ENCODE measurements at regions not wholly inside any gene's neighbourhood (a gene's known extent, or its start where the extent isn't known, plus 50 kb on each side); places are given as distances from the start of the nearest gene placed in this dataset.

DNA sequence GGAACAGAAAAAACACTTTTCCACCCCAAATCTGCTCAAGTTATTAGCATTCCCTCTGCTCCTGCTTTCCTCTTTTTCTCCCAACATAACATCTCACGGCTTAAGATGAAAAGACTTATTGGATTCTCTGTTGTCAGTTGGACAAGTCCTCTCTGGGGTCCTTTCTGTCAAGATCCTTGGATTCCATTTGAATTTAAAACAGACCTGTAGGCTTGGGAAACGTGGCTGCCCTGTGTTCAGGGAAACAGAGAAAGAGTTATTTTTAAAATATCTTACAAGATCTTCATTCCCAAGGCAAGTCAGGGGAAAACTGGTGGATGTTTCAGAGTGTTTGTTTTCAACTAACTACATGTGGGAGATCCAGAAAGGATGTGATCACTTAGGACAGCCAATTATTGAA lies 322.9 kb downstream of the SAMD5 start:
- H3K9me3 ChIP-seq (ENCODE audit: control insufficient read depth, low read length), result no peaks in the 10 kb centered on the region
- Mint-ChIP-seq H3K36me3 (ENCODE audit: low read depth) (no peaks in the 10 kb centered on the region), H3K9me3 (no peaks in the 10 kb centered on the region), H3K4me1 (no peaks in the 10 kb centered on the region), H3K27me3 (ENCODE audit: insufficient read depth) (no peaks in the 10 kb centered on the region), H3K27ac (no peak overlapping the region), H3K4me3 (no peak overlapping the region)
- no peaks in the 10 kb centered on the region for H3K36me3 ChIP-seq (ENCODE audit: control insufficient read depth, insufficient read depth, low read length)
- H3K27ac ChIP-seq (ENCODE audit: low read depth, low read length), result no peak overlapping the region
- no peak for DNase-seq
- H3K9ac ChIP-seq (ENCODE audit: extremely low read depth, low read length, poor library complexity, severe bottlenecking), result no peak overlapping the region
- TF ChIP-seq, protein P1, sequence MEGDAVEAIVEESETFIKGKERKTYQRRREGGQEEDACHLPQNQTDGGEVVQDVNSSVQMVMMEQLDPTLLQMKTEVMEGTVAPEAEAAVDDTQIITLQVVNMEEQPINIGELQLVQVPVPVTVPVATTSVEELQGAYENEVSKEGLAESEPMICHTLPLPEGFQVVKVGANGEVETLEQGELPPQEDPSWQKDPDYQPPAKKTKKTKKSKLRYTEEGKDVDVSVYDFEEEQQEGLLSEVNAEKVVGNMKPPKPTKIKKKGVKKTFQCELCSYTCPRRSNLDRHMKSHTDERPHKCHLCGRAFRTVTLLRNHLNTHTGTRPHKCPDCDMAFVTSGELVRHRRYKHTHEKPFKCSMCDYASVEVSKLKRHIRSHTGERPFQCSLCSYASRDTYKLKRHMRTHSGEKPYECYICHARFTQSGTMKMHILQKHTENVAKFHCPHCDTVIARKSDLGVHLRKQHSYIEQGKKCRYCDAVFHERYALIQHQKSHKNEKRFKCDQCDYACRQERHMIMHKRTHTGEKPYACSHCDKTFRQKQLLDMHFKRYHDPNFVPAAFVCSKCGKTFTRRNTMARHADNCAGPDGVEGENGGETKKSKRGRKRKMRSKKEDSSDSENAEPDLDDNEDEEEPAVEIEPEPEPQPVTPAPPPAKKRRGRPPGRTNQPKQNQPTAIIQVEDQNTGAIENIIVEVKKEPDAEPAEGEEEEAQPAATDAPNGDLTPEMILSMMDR (conservative IDR thresholded peaks at IDR 0.05), result no peak
- H3K4me3 ChIP-seq (ENCODE audit: low read length), result no peak overlapping the region
- WGBS, 2 experiments (ENCODE audit: insufficient coverage in 1 of 2, insufficient read length in 1 of 2), result 60 to 70% methylated on average over 1 to 2 of the region's 2 CpGs
- no peaks in the 10 kb centered on the region for H3K4me1 ChIP-seq (ENCODE audit: control insufficient read depth, insufficient read depth, low read length)
- no peaks in the 10 kb centered on the region for H3K27me3 ChIP-seq (ENCODE audit: control insufficient read depth, insufficient read depth, low read length, poor library complexity, severe bottlenecking)

DNA sequence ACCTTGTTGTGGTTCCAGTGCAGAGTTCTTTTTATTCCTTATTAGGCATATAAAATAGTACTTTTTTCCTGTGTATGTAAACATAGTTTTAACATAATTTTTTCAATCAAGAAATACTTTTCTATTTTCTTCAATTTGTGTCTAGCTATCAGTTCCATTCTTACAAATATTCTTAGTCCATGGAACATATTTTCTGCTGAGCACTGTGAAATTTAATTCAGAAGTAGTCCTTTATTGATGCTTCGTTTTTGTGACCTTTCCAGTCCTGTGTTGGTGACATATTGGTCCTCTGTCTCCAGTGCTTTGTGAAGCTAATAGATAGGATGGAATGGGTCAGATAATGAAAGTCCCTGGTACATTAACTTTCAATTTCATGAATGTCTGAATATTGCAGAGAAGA lies 325.1 kb downstream of the SAMD5 start:
- no peak overlapping the region for H3K4me3 ChIP-seq (ENCODE audit: low read length)
- no peak overlapping the region for H3K27ac ChIP-seq (ENCODE audit: low read depth, low read length)
- H3K36me3 Mint-ChIP-seq (ENCODE audit: low read depth), result no peaks in the 10 kb centered on the region
- H3K36me3 ChIP-seq (ENCODE audit: control insufficient read depth, insufficient read depth, low read length), result no peaks in the 10 kb centered on the region
- H3K27me3 Mint-ChIP-seq (ENCODE audit: insufficient read depth), result no peaks in the 10 kb centered on the region
- no peak overlapping the region for H3K4me3 Mint-ChIP-seq
- H3K4me1 ChIP-seq (ENCODE audit: control insufficient read depth, insufficient read depth, low read length), result no peaks in the 10 kb centered on the region
- no peaks in the 10 kb centered on the region for H3K9me3 Mint-ChIP-seq
- no peaks in the 10 kb centered on the region for H3K27me3 ChIP-seq (ENCODE audit: control insufficient read depth, insufficient read depth, low read length, poor library complexity, severe bottlenecking)
- H3K9ac ChIP-seq (ENCODE audit: extremely low read depth, low read length, poor library complexity, severe bottlenecking), result no peak overlapping the region
- no peaks in the 10 kb centered on the region for H3K9me3 ChIP-seq (ENCODE audit: control insufficient read depth, low read length)
- TF ChIP-seq, protein P1 (conservative IDR thresholded peaks at IDR 0.05), result no peak
- H3K27ac Mint-ChIP-seq, result no peak overlapping the region
- no peak for DNase-seq
- WGBS, 2 experiments (ENCODE audit: insufficient coverage in 1 of 2, insufficient read length in 1 of 2), result 86 to 100% methylated on average over 1 of the region's 1 CpG
- H3K4me1 Mint-ChIP-seq, result no peaks in the 10 kb centered on the region

DNA sequence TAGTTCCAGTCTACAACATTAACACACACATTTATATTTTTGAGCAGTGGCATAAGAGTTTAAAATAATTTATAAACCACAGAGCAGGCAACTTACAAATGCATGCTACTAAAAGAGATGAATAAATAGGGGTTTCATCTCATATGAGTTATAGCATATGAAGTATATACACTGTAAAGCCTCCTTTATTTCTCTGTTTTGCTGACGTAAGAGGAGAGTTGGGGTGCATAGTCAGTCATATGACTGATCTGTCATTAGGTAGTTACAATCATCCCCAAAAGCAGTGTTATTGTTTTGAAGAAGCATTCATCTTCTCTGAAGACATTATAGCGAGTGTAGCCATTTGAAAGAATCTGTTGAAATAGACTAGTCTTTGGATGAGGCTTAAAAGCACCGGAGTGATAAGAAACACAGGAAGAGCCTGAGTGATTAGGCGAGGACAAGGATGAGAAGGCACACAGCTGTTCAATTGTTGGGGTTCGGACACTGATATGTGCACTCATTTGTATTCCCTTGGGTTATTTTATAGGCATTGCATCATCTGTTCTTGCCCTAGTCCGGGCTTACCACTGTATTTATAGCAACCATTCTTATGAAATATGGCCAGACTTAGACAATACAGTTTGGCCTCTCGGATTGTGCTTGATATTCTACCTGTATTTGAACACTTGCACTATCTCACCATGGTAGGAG lies 325.7 kb downstream of the SAMD5 start:
- H3K4me1 Mint-ChIP-seq, result no peaks in the 10 kb centered on the region
- Histone ChIP-seq H3K9ac (ENCODE audit: extremely low read depth, low read length, poor library complexity, severe bottlenecking) (no peak overlapping the region), H3K27ac (ENCODE audit: low read depth, low read length) (no peak overlapping the region), H3K27me3 (ENCODE audit: control insufficient read depth, insufficient read depth, low read length, poor library complexity, severe bottlenecking) (no peaks in the 10 kb centered on the region), H3K4me3 (ENCODE audit: low read length) (no peak overlapping the region), H3K4me1 (ENCODE audit: control insufficient read depth, insufficient read depth, low read length) (no peaks in the 10 kb centered on the region), H3K9me3 (ENCODE audit: control insufficient read depth, low read length) (no peaks in the 10 kb centered on the region), H3K36me3 (ENCODE audit: control insufficient read depth, insufficient read depth, low read length) (no peaks in the 10 kb centered on the region)
- 92 to 99% methylated on average over 5 to 7 of the region's 7 CpGs for WGBS, 2 experiments (ENCODE audit: insufficient coverage in 1 of 2, insufficient read length in 1 of 2)
- TF ChIP-seq, protein P1 (conservative IDR thresholded peaks at IDR 0.05), result no peak
- H3K9me3 Mint-ChIP-seq, result no peaks in the 10 kb centered on the region
- H3K36me3 Mint-ChIP-seq (ENCODE audit: low read depth), result no peaks in the 10 kb centered on the region
- no peak overlapping the region for H3K4me3 Mint-ChIP-seq
- no peak for DNase-seq
- no peaks in the 10 kb centered on the region for H3K27me3 Mint-ChIP-seq (ENCODE audit: insufficient read depth)
- no peak overlapping the region for H3K27ac Mint-ChIP-seq

All from endodermal cell (in vitro differentiated cells).